Lower leg skin (tissue), 4 donors: ENCODE measurements at regions not wholly inside any gene's neighbourhood (a gene's known extent, or its start where the extent isn't known, plus 50 kb on each side); places are given as distances from the start of the nearest gene placed in this dataset.

Source experiments
- DNase-seq, 2 donors: peaks; one replicate each; pipeline ENCODE4 v3.0.0-alpha.2; 2019; ENCODE audit warnings: low spot score in 2 of 2
- H3K4me3 ChIP-seq: fragments of 200-600 bp; sonication (generic); 2 replicates; pipeline ENCODE4 v1.5.1; 2017; ENCODE audit warnings: mild to moderate bottlenecking, low read depth; ENCODE audit not compliant: poor library complexity, severe bottlenecking
- POLR2A ChIP-seq, 2 donors: fragments of 450-650 bp; IDR thresholded peaks; one replicate each; pipeline ENCODE4 v1.6.1; 2016 to 2017; ENCODE audit warnings: antibody characterized with exemption in 2 of 2, mild to moderate bottlenecking in 1 of 2, moderate library complexity in 1 of 2
- WGBS, 2 donors: methylation state at CpG; one replicate each; pipeline ENCODE4 v1.1.5; 2018; 5-methylcytosine and 5-hydroxymethylcytosine counted together
- intact Hi-C: fragments of 100-400 bp; cut with DNase I; formaldehyde crosslinking; loops from one replicate; pipeline ENCODE4 v1.15.0; 2023; ENCODE audit warnings: low total_unique reads
- TF ChIP-seq, protein P1 (sequence below), 3 donors: fragments of 450-650 bp; IDR thresholded peaks; one replicate each; pipeline ENCODE4 v1.5.1; 2016; ENCODE audit warnings: antibody characterized with exemption in 3 of 3, mild to moderate bottlenecking in 3 of 3, moderate library complexity in 2 of 3

DNA sequence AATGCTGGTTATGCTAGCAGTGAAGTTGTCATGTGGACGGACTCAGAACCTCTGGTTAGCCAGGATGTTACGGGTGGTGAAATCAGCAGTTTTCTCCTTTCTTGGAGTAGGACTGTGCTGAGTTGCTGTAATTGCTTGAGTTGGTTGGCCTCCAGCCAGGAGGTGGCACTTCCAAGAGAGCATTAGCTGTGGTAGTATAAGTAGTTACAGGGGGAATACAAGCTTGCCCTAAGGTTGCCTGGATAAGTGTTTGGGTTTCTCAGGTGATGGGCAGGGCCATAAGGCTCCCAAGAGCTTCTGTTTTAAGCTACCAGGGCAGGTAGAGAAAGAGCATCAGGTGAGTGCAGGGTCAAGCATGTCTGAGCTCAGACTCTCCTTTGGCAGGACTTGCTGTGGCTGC lies 103.0 kb downstream of the ZNF518B start:
- DNase-seq: no peak
- H3K4me3 ChIP-seq: no peak overlapping the region
- WGBS, 2 donors: 90 to 96% methylated on average over 2 of the region's 2 CpGs
- TF ChIP-seq, protein P1, sequence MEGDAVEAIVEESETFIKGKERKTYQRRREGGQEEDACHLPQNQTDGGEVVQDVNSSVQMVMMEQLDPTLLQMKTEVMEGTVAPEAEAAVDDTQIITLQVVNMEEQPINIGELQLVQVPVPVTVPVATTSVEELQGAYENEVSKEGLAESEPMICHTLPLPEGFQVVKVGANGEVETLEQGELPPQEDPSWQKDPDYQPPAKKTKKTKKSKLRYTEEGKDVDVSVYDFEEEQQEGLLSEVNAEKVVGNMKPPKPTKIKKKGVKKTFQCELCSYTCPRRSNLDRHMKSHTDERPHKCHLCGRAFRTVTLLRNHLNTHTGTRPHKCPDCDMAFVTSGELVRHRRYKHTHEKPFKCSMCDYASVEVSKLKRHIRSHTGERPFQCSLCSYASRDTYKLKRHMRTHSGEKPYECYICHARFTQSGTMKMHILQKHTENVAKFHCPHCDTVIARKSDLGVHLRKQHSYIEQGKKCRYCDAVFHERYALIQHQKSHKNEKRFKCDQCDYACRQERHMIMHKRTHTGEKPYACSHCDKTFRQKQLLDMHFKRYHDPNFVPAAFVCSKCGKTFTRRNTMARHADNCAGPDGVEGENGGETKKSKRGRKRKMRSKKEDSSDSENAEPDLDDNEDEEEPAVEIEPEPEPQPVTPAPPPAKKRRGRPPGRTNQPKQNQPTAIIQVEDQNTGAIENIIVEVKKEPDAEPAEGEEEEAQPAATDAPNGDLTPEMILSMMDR (IDR thresholded peaks at IDR 0.05): no peak
- TF ChIP-seq POLR2A (IDR thresholded peaks at IDR 0.05): no peak
- intact Hi-C loops: no loop called here

- H3K4me3 ChIP-seq: no peak overlapping the region
- intact Hi-C loops: no loop called here
- no peak for DNase-seq
- TF ChIP-seq, protein P1 (IDR thresholded peaks at IDR 0.05): no peak
- TF ChIP-seq POLR2A (IDR thresholded peaks at IDR 0.05): no peak
These were observed 104.1 kb downstream of the ZNF518B start for GRCh38 chr4:10353110-10353509.

- DNase-seq: no peak
- no peak overlapping the region for H3K4me3 ChIP-seq
- intact Hi-C loops: no loop called here
- no peak for TF ChIP-seq POLR2A (IDR thresholded peaks at IDR 0.05)
- TF ChIP-seq, protein P1 (IDR thresholded peaks at IDR 0.05): no peak
These were observed 109.0 kb downstream of the ZNF518B start for GRCh38 chr4:10348241-10348640.

DNA sequence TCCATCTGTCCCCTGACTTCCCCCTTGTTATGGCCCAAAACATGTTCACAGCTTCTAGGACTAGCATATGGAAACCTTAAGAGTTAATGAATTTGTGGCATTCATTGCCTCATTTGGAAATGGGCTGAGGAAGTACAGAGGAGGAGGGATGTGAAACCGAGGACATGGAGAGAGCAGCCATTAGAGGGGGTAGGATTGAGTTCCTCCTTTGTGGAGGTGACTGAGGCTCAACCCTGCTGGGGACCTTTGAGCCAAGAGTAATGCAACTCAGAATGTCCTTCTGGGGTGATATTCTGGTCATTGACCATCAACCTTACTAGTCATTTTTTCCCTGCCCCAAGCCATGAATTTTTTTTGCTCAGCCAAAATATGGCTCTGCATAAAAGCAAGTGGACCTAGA lies 109.4 kb downstream of the ZNF518B start:
- TF ChIP-seq, protein P1 (IDR thresholded peaks at IDR 0.05): no peak
- no peak for TF ChIP-seq POLR2A (IDR thresholded peaks at IDR 0.05)
- no peak overlapping the region for H3K4me3 ChIP-seq
- WGBS, 2 donors: 38 to 59% methylated on average over 1 of the region's 1 CpG
- no peak for DNase-seq
- intact Hi-C loops: no loop called here

DNA sequence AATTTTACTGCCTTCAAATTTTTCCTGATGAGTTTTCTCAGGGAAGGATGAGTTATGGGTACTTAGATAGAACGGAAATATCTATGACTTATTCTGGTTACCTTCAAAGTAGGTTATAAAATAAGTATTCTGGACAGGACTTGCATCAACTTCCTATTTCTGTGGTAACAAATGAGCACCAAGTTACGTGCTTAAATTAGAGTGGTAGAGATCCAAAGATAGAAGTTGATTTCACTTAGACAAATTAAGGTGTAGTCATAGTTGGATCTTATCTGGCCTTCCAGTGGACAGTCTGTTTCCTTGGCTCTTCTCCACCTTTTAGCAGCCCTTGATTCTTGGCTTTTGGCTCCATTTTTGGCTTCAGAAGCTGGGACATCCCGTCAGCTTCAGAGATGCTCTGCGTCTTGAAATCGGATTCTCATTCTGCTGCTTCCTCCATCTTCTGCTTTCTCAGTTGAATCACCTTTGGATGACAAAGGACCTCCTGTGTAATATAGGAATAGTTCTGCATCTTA lies 109.9 kb downstream of the ZNF518B start:
- 84 to 85% methylated on average over 5 of the region's 5 CpGs for WGBS, 2 donors
- intact Hi-C loops: no loop called here
- TF ChIP-seq POLR2A (IDR thresholded peaks at IDR 0.05): no peak
- TF ChIP-seq, protein P1 (IDR thresholded peaks at IDR 0.05): no peak
- no peak overlapping the region for H3K4me3 ChIP-seq
- DNase-seq: no peak

DNA sequence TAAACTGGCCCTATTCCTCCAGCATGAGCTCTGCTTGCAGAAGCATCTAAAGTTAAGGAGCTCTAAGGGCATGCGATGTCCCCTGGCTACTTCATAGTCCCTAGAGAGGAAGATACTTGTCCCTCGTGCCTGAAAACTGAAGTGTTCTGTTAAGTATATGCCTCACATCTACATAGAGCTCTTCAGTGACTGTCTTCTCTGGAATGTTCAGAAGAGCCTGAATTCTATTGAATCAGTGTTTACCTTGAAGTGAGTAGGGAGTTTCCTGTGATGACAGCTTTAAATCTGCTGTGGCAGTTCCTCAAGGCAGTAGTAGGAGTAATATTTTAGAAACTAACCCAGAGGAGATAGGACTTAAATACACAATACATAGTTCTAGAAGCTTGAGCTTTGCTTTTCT lies 111.2 kb downstream of the ZNF518B start:
- intact Hi-C loops: no loop called here
- H3K4me3 ChIP-seq: no peak overlapping the region
- WGBS, 2 donors: 74 to 75% methylated on average over 2 of the region's 2 CpGs
- no peak for DNase-seq
- TF ChIP-seq, protein P1 (IDR thresholded peaks at IDR 0.05): no peak
- TF ChIP-seq POLR2A (IDR thresholded peaks at IDR 0.05): no peak
